ENCODE measurements at regions not wholly inside any gene's neighbourhood (a gene's known extent, or its start where the extent isn't known, plus 50 kb on each side); places are given as distances from the start of the nearest gene placed in this dataset.

- no peak for DNase-seq
- H3K4me3 Mint-ChIP-seq (ENCODE audit: unreplicated experiment) = no peak overlapping the region
- peaks cover 5% of the 10 kb centered on the region for H3K27me3 Mint-ChIP-seq (ENCODE audit: unreplicated experiment)
- no peaks in the 10 kb centered on the region for H3K36me3 Mint-ChIP-seq (ENCODE audit: unreplicated experiment)
- TF ChIP-seq CTCF (IDR thresholded peaks at IDR 0.05; ENCODE audit: partially characterized antibody, unreplicated experiment) = no peak
- no peak overlapping the region for H3K27ac Mint-ChIP-seq (ENCODE audit: unreplicated experiment)
- H3K9me3 Mint-ChIP-seq (ENCODE audit: unreplicated experiment) = peaks cover 1% of the 10 kb centered on the region
- peaks cover 7% of the 10 kb centered on the region for H3K4me1 Mint-ChIP-seq (ENCODE audit: low read depth, unreplicated experiment)
These were observed 105.8 kb upstream of the DUSP22 start for GRCh38 chr6:186340-186965.

GRCh38 chr6:187210-187861 lies 105.0 kb upstream of the DUSP22 start:
- H3K4me1 Mint-ChIP-seq (ENCODE audit: low read depth, unreplicated experiment) = peaks cover 7% of the 10 kb centered on the region
- H3K9me3 Mint-ChIP-seq (ENCODE audit: unreplicated experiment) = peaks cover 1% of the 10 kb centered on the region
- peaks cover 5% of the 10 kb centered on the region for H3K27me3 Mint-ChIP-seq (ENCODE audit: unreplicated experiment)
- no peak for DNase-seq
- no peaks in the 10 kb centered on the region for H3K36me3 Mint-ChIP-seq (ENCODE audit: unreplicated experiment)
- no peak overlapping the region for H3K4me3 Mint-ChIP-seq (ENCODE audit: unreplicated experiment)
- H3K27ac Mint-ChIP-seq (ENCODE audit: unreplicated experiment) = no peak overlapping the region
- TF ChIP-seq CTCF (IDR thresholded peaks at IDR 0.05; ENCODE audit: partially characterized antibody, unreplicated experiment) = no peak

GRCh38 chr6:188821-189655 lies 103.2 kb upstream of the DUSP22 start:
- Mint-ChIP-seq H3K27me3 (ENCODE audit: unreplicated experiment) (peaks cover 5% of the 10 kb centered on the region), H3K9me3 (ENCODE audit: unreplicated experiment) (peaks cover 1% of the 10 kb centered on the region), H3K4me1 (ENCODE audit: low read depth, unreplicated experiment) (peaks cover 7% of the 10 kb centered on the region), H3K27ac (ENCODE audit: unreplicated experiment) (no peak overlapping the region), H3K4me3 (ENCODE audit: unreplicated experiment) (no peak overlapping the region), H3K36me3 (ENCODE audit: unreplicated experiment) (no peaks in the 10 kb centered on the region)
- peak; percentile 70 for TF ChIP-seq CTCF (IDR thresholded peaks at IDR 0.05; ENCODE audit: partially characterized antibody, unreplicated experiment)
- peak; percentile 93 for DNase-seq

- Mint-ChIP-seq H3K27me3 (ENCODE audit: unreplicated experiment) (peaks cover 5% of the 10 kb centered on the region), H3K4me1 (ENCODE audit: low read depth, unreplicated experiment) (peaks cover 5% of the 10 kb centered on the region), H3K9me3 (ENCODE audit: unreplicated experiment) (peaks cover 1% of the 10 kb centered on the region), H3K4me3 (ENCODE audit: unreplicated experiment) (no peak overlapping the region), H3K36me3 (ENCODE audit: unreplicated experiment) (no peaks in the 10 kb centered on the region), H3K27ac (ENCODE audit: unreplicated experiment) (no peak overlapping the region)
- no peak for DNase-seq
- TF ChIP-seq CTCF (IDR thresholded peaks at IDR 0.05; ENCODE audit: partially characterized antibody, unreplicated experiment) = no peak
These were observed 102.6 kb upstream of the DUSP22 start for GRCh38 chr6:189676-190075.

Measured in glutamatergic neuron (in vitro differentiated cells).